IMR-90 (cell line): ENCODE measurements at regions not wholly inside any gene's neighbourhood (a gene's known extent, or its start where the extent isn't known, plus 50 kb on each side); places are given as distances from the start of the nearest gene placed in this dataset.

Experiments used
- ATAC-seq: fragments of 200-7000 bp; cut with Tn5 transposase; 2 replicates; pipeline ENCODE4 v1.9.1; 2020; ENCODE audit warnings: low read depth, mild to moderate bottlenecking, moderate library complexity
- BruUV-seq: library from RNA; stranded (reverse); fragments of 400-500 nt; replicated peaks from 2 replicates; lab custom pipeline; 2021; lab: Mats Ljungman, UMichigan
- CTCF ChIA-PET: fragments of 300-600 bp; formaldehyde crosslinking; extraction: SDS; loops from one replicate; lab custom pipeline; 2021; ENCODE audit warnings: antibody characterized with exemption; lab: Yijun Ruan, JAX
- POLR2A ChIA-PET: fragments of 300-600 bp; sonication (Branson Sonifier 250); formaldehyde crosslinking; loops from one replicate; lab custom pipeline; 2022; ENCODE audit warnings: antibody characterized with exemption; ENCODE audit not compliant: unreplicated experiment; lab: Charles Lee
- DNase-seq: peaks from one replicate; pipeline ENCODE4 v3.0.0; 2013
- H2AFZ ChIP-seq: replicated peaks from 2 replicates; pipeline ENCODE3; 2013; ENCODE audit warnings: low read length, mild to moderate bottlenecking; ENCODE audit not compliant: poor library complexity
- H2AK5ac ChIP-seq: 2 replicates; pipeline ENCODE4 v1.6.1; 2013; ENCODE audit warnings: low read depth, low read length, inconsistent platforms
- H2AK9ac ChIP-seq: replicated peaks from 2 replicates; pipeline ENCODE3; 2013; ENCODE audit warnings: mild to moderate bottlenecking, low read depth, low read length, moderate library complexity; ENCODE audit not compliant: poor library complexity
- H2BK120ac ChIP-seq: 2 replicates; pipeline ENCODE4 v1.6.1; 2013; ENCODE audit warnings: low read depth, low read length, inconsistent platforms
- H2BK15ac ChIP-seq: 3 replicates; pipeline ENCODE4 v1.6.1; 2013; ENCODE audit warnings: low read depth, low read length, inconsistent platforms
- H2BK20ac ChIP-seq: 2 replicates; pipeline ENCODE4 v1.6.1; 2013; ENCODE audit warnings: low read depth, mild to moderate bottlenecking, inconsistent platforms, low read length, moderate library complexity
- H2BK5ac ChIP-seq: 2 replicates; pipeline ENCODE4 v1.6.1; 2013; ENCODE audit warnings: mild to moderate bottlenecking, low read depth, low read length, inconsistent platforms; ENCODE audit not compliant: poor library complexity, severe bottlenecking
- H3K14ac ChIP-seq: replicated peaks from 2 replicates; pipeline ENCODE4 v1.6.1; 2013; ENCODE audit warnings: low read depth, low read length, inconsistent platforms
- H3K18ac ChIP-seq: 2 replicates; pipeline ENCODE4 v1.6.1; 2013; ENCODE audit warnings: low read depth, low read length, control low read depth
- H3K23ac ChIP-seq: 2 replicates; pipeline ENCODE4 v1.6.1; 2013; ENCODE audit warnings: low read depth, low read length, inconsistent platforms
- H3K27ac ChIP-seq: 2 replicates; pipeline ENCODE4 v1.5.1; 2013; ENCODE audit warnings: mild to moderate bottlenecking, control low read depth, low read length; ENCODE audit not compliant: insufficient read depth
- H3K27me3 ChIP-seq: 2 replicates; pipeline ENCODE4 v1.6.1; 2013; ENCODE audit warnings: low read length; ENCODE audit not compliant: control insufficient read depth, insufficient read depth
- H3K36me3 ChIP-seq: 2 replicates; pipeline ENCODE4 v1.6.1; 2013; ENCODE audit warnings: low read length, mixed read lengths; ENCODE audit not compliant: control insufficient read depth, insufficient read depth
- H3K4ac ChIP-seq: 2 replicates; pipeline ENCODE4 v1.6.1; 2013; ENCODE audit warnings: low read depth, low read length, inconsistent platforms
- H3K4me1 ChIP-seq: 2 replicates; pipeline ENCODE4 v1.6.1; 2013; ENCODE audit warnings: low read length, mixed read lengths; ENCODE audit not compliant: control insufficient read depth, insufficient read depth
- H3K4me2 ChIP-seq: 2 replicates; pipeline ENCODE4 v1.6.1; 2013; ENCODE audit warnings: low read depth, mild to moderate bottlenecking, control low read depth, low read length, moderate library complexity
- H3K4me3 ChIP-seq: 2 replicates; pipeline ENCODE4 v1.5.1; 2013; ENCODE audit warnings: low read depth, mild to moderate bottlenecking, control low read depth, low read length, moderate library complexity; ENCODE audit not compliant: insufficient read depth
- H3K56ac ChIP-seq: 2 replicates; pipeline ENCODE4 v1.6.1; 2013; ENCODE audit warnings: low read length, inconsistent platforms; ENCODE audit not compliant: insufficient read depth; ENCODE audit errors: extremely low read depth
- H3K79me1 ChIP-seq, 2 experiments: 2 replicates each; pipeline ENCODE4 v1.6.1; 2013; ENCODE audit warnings: low read length in 2 of 2, inconsistent platforms in 1 of 2, low read depth in 1 of 2
- H3K9ac ChIP-seq: 2 replicates; pipeline ENCODE4 v1.6.1; 2013; ENCODE audit warnings: low read depth, low read length, control low read depth
- H3K9me1 ChIP-seq: 2 replicates; pipeline ENCODE4 v1.6.1; 2013; ENCODE audit warnings: low read length, inconsistent platforms; ENCODE audit not compliant: insufficient read depth
- H3K9me3 ChIP-seq: 2 replicates; pipeline ENCODE4 v1.6.1; 2013; ENCODE audit warnings: low read length; ENCODE audit not compliant: control insufficient read depth, insufficient read depth
- H4K20me1 ChIP-seq: 2 replicates; pipeline ENCODE4 v1.6.1; 2013; ENCODE audit warnings: low read length, inconsistent platforms; ENCODE audit not compliant: insufficient read depth
- H4K5ac ChIP-seq: 2 replicates; pipeline ENCODE4 v1.6.1; 2013; ENCODE audit warnings: mild to moderate bottlenecking, low read depth, low read length, control low read depth
- H4K8ac ChIP-seq, 2 experiments: 2 replicates each; pipeline ENCODE4 v1.6.1; 2013; ENCODE audit warnings: low read depth in 2 of 2, low read length in 2 of 2, control low read depth in 1 of 2, inconsistent platforms in 1 of 2
- H4K91ac ChIP-seq: 2 replicates; pipeline ENCODE4 v1.6.1; 2013; ENCODE audit warnings: low read depth, low read length, inconsistent platforms; ENCODE audit not compliant: insufficient read depth
- CEBPB ChIP-seq: IDR thresholded peaks from 2 replicates; pipeline ENCODE4 v1.6.1; 2012; ENCODE audit warnings: low read depth, low read length, improper control_type of control experiment
- CTCF ChIP-seq: conservative IDR thresholded peaks from 2 replicates; pipeline ENCODE4 v1.5.1; 2012; ENCODE audit warnings: mild to moderate bottlenecking, low read depth, low read length, improper control_type of control experiment
- FOS ChIP-seq: fragments of 150-350 bp; IDR thresholded peaks from 2 replicates; pipeline ENCODE4 v1.6.1; 2016; ENCODE audit warnings: low read depth, low read length
- MAFK ChIP-seq: IDR thresholded peaks from 2 replicates; pipeline ENCODE4 v1.6.1; 2012; ENCODE audit warnings: low read depth, low read length, improper control_type of control experiment
- MAZ ChIP-seq: IDR thresholded peaks from 2 replicates; pipeline ENCODE4 v1.6.1; 2012; ENCODE audit warnings: low read depth, mild to moderate bottlenecking, low read length, improper control_type of control experiment, moderate library complexity, borderline replicate concordance
- MXI1 ChIP-seq: IDR thresholded peaks from 2 replicates; pipeline ENCODE4 v1.6.1; 2012; ENCODE audit warnings: low read depth, mild to moderate bottlenecking, low read length, moderate library complexity, borderline replicate concordance
- NFE2L2 ChIP-seq: fragments of 150-350 bp; IDR thresholded peaks from 2 replicates; pipeline ENCODE4 v1.6.1; 2016; ENCODE audit warnings: low read depth, mild to moderate bottlenecking, low read length
- POLR2A ChIP-seq: IDR thresholded peaks from 2 replicates; pipeline ENCODE4 v1.6.1; 2012; ENCODE audit warnings: mild to moderate bottlenecking, low read depth, low read length
- RAD21 ChIP-seq: IDR thresholded peaks from 2 replicates; pipeline ENCODE4 v1.6.1; 2012; ENCODE audit warnings: low read length, improper control_type of control experiment
- USF2 ChIP-seq: fragments of 150-350 bp; IDR thresholded peaks from 2 replicates; pipeline ENCODE4 v1.6.1; 2017; ENCODE audit warnings: mild to moderate bottlenecking, antibody characterized with exemption, low read length, low read depth
- dilution Hi-C: fragments of 300-500 bp; cut with HindIII; formaldehyde crosslinking; loops from one replicate; pipeline ENCODE4 v1.14.3; 2018; ENCODE audit warnings: low sequenced_read_pairs; ENCODE audit not compliant: unreplicated experiment
- in situ Hi-C: fragments of 300-500 bp; cut with MboI; formaldehyde crosslinking; loops from 3 replicates; pipeline ENCODE4 v1.14.3; 2019; ENCODE audit warnings: low sequenced_read_pairs, inconsistent platforms, mixed read lengths
- intact Hi-C: fragments of 100-400 bp; cut with micrococcal nuclease; formaldehyde crosslinking; loops from 2 replicates; pipeline ENCODE4 v1.10.0; 2022
- TF ChIP-seq, protein P1 (sequence below): fragments of 150-350 bp; IDR thresholded peaks from 2 replicates; pipeline ENCODE4 v1.6.1; 2016; ENCODE audit warnings: low read depth, mild to moderate bottlenecking, low read length, moderate library complexity, borderline replicate concordance

GRCh38 chr2:224173210-224173609, 134.1 kb upstream of the SERPINE2 start:
- Histone ChIP-seq H3K4me3 (no peak overlapping the region), H3K14ac (no peak overlapping the region), H3K9me3 (no peaks in the 10 kb centered on the region), H3K4me2 (no peak overlapping the region), H2BK15ac (no peak overlapping the region), H3K4me1 (peaks cover 2% of the 10 kb centered on the region), H3K23ac (no peak overlapping the region), H4K5ac (no peak overlapping the region), H4K20me1 (no peaks in the 10 kb centered on the region), H3K27ac (no peak overlapping the region), H2AFZ (no peak overlapping the region), H3K4ac (no peak overlapping the region), H4K8ac (no peak overlapping the region), H3K36me3 (no peaks in the 10 kb centered on the region), H4K91ac (no peak overlapping the region), H3K27me3 (no peaks in the 10 kb centered on the region), H3K56ac (no peak overlapping the region), H2BK5ac (no peak overlapping the region), H3K79me1 (no peaks in the 10 kb centered on the region), H2BK120ac (no peak overlapping the region), H2BK20ac (no peak overlapping the region), H3K9me1 (0 out of 2 replicates have a peak, but pooled peaks cover 2% of the 10 kb centered on the region), H2AK9ac (no peak overlapping the region), H2AK5ac (no peak overlapping the region), H3K18ac (no peak overlapping the region), H3K9ac (no peak overlapping the region)
- CTCF ChIA-PET = no interaction called here
- BruUV-seq = no TSS peak
- TF ChIP-seq MAFK (no peak), RAD21 (no peak), NFE2L2 (no peak), FOS (no peak), MAZ (no peak), MXI1 (no peak), USF2 (no peak), CEBPB (no peak), POLR2A (no peak), CTCF (no peak)
- TF ChIP-seq, protein P1, sequence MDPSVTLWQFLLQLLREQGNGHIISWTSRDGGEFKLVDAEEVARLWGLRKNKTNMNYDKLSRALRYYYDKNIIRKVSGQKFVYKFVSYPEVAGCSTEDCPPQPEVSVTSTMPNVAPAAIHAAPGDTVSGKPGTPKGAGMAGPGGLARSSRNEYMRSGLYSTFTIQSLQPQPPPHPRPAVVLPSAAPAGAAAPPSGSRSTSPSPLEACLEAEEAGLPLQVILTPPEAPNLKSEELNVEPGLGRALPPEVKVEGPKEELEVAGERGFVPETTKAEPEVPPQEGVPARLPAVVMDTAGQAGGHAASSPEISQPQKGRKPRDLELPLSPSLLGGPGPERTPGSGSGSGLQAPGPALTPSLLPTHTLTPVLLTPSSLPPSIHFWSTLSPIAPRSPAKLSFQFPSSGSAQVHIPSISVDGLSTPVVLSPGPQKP = no peak
- POLR2A ChIA-PET = no interaction called here
- ATAC-seq (no peak), DNase-seq (no peak)
- in situ Hi-C loops (no loop called here), dilution Hi-C loops (no loop called here), intact Hi-C loops (no loop called here)
